Kidney tubule cell (primary cell): ENCODE measurements at regions not wholly inside any gene's neighbourhood (a gene's known extent, or its start where the extent isn't known, plus 50 kb on each side); places are given as distances from the start of the nearest gene placed in this dataset.

Source experiments
- DNase-seq: peaks from one replicate; pipeline ENCODE4 v3.0.0-alpha.2; 2018; ENCODE audit warnings: low spot score

DNA sequence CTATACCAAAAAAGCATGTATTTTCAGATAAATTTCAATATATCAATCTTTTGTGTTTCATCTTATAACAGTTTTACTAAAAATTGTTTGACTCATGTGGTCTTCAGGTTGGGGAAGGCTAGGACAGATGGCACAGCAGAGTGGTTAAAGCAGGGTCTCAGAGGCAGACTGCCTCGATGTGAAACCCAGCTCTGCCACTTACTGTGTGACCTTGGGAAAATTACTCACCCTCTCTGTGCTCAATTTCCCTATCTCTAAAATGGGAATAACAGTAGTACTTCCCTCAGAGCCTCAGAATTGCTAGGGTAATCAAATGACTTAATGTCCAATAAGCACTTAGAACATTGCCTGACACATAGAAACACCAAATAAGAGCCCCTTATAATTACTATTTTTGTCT lies 262.1 kb upstream of the FMN2 start:
- DNase-seq, result no peak

DNA sequence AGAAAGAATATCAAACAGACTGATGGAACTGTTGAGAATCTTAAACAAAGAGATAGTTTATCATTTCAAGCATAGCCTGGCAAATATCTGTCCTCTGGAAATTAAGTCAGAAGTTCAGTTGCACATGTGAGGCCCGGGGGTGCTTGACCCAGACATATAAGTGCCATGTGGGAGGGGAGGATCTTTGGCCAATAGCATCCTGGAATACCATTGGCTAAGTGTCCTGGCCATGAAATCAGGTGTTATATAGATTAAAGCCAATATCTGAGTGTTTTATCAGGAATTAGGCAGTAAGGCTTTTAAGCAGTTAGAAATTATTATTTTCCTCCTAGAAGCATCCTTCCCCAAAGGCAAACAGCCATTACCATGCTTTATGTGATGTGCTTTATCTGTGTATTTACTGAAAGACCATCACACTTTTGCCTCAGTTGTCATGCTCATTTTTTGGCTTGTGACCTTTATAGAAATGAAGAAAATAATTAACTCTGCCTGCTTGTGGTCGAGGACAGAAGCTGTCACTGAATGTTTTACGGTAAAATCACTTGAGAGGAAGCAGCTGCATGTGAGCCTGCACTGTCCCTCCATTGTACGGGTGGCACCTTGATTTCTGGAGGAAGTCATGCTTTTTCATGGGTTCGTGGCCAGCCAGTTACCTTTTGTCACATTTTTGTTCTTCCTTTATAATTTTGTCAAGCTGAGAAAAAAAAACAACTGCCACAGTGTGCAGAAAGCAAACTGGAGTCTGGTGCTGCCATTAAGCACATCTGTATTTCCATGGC lies 259.9 kb upstream of the FMN2 start:
- no peak for DNase-seq

DNA sequence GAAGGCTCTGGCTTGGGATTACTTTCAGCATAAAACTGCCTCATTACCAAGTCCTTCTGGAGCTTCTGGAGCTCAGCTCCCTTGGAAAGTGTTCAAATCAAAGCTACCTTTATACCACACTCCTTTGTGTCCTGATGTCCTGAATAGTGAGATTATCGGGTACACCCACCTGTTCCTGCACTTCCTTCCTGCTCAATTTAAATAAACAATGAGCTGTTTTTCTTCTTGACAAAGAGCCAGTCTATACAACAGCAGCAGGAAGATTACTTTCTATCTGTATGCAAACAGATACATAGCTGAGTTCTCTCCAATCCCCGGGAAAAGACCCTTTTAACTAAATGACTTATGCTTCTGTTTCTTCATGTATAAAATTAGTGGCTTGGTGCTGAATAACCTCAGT lies 258.0 kb upstream of the FMN2 start:
- no peak for DNase-seq

DNA sequence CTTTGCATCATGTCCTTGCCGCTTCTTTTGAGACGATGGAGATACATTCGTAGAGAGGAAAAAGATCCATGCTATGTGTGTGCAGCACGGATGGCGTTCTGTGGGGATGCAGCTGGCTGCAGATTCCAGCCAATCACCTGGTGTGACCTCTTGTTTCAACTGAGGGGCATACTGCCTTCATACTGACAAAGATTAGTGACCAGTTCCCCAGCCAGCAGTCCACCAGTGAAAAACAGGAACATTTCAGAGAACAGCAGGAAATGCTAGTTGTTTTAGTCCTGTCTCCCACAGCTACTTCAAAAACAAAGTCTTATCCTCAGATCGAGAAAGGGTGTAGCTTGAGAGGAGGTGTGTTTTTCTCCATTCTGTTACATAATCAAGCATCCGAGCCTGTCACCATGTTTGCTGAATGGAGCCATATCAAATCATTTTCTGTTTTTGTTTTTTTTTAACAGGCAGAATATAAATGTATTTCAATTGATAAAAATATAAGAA lies 255.7 kb upstream of the FMN2 start:
- no peak for DNase-seq

DNA sequence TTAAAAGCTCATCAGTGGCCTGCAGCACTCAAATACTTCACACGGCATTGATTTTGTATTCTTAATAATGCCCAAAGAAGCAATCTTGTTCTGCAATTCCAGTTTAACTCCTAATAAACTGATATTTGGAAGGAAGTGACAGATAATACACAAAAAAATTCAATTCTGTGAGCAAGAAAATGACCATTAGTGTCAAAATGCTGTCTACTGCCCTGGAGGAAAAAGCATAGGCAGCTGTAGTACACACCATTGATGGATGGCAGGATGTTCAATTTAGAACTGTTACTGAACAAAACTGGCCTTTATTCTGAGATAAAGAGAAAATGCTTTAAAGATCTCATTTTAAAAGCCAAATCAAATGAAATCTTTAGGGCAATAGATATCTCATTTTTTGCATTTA lies 251.3 kb upstream of the FMN2 start:
- no peak for DNase-seq

DNA sequence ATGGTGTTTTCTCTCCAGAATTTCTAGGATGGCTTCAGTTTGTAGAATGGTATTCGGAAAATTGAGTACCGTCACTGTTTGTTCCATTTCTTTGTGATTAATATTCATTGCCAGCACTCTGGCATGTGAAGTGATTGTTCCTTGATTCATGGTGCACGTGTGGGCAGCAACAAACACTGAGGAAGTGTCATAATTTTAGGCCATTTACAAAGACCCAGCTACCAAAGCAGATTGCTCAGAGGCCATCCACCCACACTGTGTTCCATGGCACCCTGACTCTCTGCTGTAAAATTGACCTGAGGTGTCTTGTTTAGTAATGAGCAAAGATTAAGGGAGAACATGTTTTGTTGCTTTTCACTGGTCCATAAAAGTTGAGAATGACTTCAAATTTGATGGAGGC lies 250.9 kb upstream of the FMN2 start:
- DNase-seq, result no peak

DNA sequence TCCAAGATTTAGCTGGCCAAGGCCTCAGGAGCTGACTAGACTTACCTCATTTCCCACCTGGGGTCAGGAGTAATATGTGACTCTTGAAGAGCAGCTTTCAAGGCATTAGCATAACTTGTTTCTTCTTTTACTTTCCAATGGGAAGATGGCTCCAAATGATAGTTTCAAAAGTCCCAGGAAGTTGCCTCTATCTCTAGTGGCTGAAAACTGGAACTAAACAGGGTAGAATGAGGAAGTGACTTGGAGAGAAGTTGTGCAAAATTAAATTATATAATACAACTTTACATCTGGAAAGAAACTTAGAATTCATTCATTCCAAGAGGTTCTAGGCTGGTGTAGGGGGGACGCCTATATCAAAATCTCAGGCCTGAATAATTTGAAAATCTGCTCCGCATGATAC lies 250.1 kb upstream of the FMN2 start:
- no peak for DNase-seq

DNA sequence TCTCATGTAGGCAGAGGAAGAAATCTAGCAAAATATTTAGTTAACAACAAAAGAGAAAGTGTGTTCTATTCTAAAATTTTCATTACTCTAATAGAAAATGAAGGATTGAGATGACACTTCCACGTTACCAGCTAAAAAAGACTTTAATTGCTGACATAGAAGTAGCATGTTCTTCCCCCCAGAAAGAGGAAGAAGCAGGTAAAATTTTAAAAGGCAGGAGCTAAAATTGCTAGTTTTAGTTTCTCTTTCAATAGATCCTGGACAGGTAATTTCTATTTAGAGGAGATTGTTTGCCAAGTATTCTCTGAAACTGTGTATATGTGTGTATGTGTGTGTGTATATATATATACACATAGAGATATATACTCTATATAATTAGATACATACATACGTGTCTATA lies 248.1 kb upstream of the FMN2 start:
- DNase-seq, result no peak

DNA sequence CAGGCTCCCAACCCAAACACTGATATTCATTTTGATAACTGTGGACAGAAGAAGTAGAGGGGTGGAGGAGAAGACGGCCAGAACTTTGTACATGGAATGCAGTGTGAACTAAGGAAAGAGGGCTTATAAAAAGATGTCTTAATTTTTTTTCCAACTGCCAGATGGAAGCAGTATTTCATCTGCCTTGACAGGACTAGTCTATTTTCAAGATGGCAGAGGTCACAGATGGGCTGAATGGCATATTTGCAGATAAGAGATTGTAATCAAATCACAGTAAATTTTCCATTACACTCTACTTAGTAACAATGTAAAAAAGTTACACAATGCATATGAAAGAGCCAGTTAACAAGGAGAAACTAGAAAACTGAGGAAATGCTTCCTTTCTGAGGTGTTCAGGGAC lies 246.8 kb upstream of the FMN2 start:
- DNase-seq, result no peak

DNA sequence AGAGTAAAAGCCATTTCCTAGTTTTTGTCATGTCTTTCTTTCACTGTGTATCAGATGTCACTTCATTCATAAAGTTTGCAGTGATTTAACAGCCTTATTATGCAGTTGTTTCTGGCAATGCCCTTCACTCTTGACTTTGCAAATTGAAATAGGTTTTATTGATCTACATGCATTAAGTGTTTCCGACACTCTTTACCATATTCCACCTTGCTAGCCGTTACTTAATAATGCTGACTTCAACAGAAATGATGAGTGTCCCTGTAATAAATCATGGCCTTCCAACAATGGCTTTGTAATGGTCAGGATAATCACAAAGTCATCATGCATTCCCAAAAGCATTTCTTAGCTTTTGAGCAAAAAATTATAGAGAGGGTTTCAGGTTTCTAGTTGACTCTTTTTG lies 236.8 kb upstream of the FMN2 start:
- no peak for DNase-seq

DNA sequence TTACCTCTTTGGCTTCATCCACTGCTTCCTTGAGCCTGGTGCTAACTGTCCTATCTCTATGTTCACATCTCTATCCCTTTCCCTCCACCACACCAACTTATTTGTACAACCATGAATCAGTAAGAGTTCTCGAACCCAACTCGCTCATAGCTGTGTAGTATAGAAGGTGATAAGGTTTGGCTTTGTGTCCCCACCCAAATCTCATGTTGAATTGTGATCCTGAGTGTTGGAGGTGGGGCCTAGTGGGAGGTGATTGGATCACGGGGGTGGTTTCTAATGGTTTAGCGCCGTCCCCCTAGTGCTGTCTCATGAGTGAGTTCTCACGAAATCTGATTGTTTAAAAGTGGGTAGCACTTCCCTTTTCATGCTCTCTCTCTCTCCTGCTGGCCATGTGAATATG lies 235.6 kb upstream of the FMN2 start:
- DNase-seq, result no peak

DNA sequence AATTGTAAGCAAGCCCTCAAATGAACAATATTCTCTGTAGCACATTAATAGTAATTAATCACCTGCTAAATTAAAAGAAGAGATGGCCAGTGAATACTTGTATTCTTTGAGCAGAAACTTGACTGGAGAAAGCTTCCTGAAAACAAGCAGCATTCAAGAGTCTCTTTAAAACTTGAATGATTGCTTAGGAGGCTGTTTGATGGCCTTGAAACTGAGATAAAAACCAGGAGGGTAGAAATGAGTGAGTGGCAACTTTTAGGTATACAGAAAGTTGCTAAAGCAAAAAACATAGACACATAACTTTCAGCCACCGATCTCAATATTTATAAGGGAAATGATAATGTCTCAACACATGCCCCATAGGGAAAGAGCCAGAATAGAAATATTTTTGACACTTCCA lies 234.8 kb upstream of the FMN2 start:
- no peak for DNase-seq

DNA sequence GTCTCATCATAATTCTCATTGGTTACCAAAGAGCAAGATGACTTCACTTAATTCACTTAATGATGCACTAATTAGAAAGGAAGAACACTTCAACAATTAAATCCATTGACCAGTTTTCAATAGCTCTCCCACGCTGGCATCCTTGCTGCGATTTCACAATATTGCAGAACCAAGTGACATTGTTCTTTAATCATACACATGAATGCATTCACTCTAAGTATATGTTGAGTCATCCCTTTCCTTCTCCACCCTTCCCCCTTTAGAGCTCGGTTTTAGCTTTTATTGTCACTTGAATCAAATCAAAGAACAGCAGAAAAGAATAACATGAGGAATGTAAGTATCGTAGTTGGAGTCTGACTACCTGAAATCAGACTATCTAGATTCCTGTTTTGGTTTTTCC lies 233.6 kb upstream of the FMN2 start:
- DNase-seq, result peak; percentile 37

DNA sequence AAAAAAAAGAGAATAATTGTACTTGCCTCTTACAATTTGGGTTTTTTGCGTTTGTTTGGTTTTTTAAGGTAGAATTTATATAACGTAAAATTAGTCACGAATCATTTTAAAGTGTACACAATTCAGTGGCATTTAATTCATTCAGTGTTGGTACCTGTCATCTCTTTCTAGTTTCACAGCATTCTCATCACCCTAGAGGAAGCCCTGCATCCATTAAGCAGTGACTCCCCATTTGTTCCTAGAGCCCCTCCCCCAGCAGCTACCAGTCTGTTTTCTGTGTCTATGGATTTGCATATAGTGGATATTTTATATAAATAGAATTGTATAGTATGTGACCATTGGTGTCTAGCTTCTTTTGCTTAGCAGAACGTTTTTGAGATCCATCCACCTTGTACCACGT lies 233.2 kb upstream of the FMN2 start:
- no peak for DNase-seq

DNA sequence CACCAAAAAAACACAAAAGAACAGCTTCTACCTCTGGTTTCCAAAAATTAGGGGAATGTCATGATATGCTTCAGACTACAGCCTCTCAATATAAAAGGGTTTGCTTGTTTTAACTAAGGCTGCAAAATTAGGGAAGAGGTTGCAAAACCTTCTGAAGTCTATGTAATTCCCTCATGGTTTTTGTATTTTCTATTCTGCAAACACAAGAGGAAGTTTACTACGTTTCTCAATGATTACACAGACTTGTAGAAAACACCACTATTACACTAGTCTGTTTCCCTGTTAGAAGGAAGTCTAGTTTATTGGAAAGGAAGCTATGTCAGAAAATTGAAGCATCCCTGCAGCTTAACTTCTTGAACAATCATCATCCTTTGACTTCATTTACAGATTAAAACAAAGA lies 229.7 kb upstream of the FMN2 start:
- no peak for DNase-seq

DNA sequence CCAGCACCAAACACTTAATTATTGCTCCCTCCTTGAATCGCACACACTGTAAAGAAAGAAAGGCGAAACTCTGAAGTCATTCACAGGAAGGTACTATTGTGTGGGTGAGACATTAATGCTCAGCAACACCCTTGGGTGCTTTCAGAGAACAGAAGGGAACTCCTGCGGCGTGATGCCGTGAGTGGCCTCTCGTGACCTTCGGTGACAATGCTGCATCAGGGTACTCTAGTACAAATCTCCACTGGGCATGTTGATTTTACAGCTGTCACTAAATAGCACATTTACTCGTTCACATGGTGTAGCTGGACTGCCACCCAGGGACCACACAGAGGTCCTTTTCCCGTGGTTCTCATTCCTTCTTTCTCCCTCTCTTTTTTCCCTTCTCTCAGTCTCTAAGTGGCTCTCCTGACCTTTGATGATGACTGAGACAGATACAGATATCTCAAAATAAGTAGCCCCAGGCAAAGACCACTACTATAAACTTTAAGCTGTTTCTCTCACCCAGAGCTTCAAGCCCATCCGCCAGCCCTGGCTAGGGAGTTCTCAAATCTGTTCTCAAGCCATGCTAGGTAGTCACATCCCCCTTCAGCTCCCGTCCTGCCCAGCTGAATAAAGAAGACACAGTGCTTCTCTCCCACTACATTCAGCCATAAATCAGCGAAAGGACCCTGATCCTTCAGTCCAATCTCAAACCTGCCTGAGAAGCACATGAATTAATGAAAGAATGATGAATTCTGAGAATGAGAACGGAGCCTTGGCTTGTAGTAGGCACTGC lies 223.4 kb upstream of the FMN2 start:
- no peak for DNase-seq

DNA sequence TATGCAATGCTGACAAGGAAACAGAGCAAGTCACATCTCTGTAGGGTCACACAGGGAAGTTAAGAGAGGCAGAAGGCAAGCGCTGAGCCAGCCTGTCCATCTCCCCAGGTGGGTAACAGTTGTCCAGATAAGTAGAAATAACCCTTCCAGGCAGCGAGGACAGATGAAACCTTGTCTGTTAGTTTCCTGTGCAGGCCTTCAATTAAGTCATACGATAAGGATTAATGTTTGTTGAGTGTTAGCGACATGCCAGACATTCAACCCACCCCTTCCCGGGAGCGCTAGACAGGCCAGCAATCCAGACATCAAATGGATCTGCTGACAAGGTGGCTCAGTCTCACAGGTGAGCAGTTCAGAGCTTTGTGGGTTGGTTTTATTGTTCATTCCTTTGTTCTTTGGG lies 221.5 kb upstream of the FMN2 start:
- no peak for DNase-seq

DNA sequence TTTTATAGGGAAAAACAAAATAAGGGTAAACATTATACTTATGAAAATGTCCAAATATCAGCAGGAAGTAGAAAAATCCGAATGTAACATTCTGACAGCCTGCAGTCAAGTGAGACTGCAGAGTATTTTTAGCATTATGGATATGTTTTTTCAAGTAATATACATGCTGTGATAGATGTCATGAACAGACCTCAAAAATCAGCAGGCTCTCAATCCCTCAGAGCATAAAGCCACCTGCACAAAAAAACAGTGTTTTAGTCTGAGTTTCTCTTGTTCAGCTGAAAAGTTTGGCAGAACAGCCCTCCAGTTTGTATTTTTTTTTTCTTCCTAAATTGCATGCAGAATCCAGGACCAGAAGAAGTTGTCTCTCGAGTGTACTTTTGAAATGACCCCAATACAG lies 219.1 kb upstream of the FMN2 start:
- DNase-seq, result no peak

DNA sequence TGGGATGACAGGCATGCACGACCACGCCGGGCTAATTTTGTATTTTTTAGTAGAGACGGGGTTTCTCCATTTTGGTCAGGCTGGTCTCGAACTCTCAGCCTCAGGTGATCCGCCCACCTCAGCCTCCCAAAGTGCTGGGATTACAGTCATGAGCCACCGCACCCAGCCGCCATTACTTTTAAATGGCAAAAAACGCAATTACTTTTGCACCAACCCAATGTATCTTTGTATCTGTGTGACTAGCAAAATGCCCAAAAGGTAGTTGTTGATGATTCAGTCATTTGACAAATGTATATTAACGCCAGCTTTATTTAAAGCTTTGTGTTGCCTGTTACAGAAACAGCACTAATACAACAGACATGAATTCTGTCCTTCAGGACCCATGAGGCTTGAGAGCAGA lies 216.9 kb upstream of the FMN2 start:
- no peak for DNase-seq

DNA sequence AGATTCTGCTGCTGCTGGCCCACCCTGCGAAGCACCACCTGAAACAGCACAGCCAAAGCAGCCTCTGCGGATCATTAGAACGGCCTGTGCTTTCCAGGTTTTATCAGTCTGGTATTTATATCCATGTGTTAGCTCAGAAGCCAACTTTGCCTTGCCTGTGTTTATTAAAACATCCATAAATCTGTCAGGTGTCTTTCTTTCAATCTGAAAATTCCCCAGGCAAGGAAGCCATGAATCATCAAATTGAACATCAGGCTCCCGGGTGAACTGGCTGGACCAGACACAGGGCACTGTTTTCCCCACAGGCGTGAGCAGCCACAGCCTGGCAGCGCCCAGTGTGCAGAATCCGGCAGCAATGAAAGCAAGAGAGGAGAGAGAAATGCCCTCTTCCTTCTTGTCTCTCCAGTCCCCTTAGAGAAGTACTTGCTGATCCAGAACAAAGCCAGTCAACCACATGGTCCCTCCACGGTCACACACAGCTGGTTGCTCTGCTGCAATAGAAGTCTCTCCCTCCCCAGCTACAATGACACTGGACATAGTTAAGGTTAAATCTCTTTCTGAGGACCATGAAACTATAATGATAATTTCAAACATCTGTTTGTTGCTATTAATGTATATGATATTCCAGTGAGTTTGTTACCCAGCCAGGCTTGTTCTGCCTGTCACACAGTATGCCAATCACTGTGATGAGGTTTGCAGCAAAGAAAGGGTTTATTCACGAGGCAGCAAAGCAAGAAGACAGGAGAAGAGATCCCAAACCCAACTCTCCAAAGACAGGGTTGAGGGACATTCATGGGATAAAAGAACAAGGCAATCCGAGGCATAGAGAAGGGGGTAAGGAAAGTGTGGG lies 212.1 kb upstream of the FMN2 start:
- DNase-seq, result peak; percentile 1

DNA sequence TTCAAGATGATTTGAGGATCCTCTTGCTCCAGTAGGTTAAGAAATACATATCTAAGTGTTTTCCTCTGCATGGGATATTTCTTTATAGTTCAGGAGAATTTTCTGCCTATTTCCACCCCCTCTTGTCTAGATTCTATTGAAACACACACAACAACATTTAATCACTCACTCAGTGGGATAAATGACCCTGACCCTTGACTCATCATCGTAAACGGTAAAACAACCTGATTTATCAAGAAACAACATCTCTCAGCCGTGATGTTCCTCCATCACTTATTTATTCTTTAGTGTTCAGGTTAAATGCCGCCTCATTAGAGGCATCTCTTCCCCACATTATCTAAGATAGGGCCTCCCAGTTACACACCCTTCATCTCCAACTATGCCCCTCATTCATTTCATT lies 208.7 kb upstream of the FMN2 start:
- no peak for DNase-seq

DNA sequence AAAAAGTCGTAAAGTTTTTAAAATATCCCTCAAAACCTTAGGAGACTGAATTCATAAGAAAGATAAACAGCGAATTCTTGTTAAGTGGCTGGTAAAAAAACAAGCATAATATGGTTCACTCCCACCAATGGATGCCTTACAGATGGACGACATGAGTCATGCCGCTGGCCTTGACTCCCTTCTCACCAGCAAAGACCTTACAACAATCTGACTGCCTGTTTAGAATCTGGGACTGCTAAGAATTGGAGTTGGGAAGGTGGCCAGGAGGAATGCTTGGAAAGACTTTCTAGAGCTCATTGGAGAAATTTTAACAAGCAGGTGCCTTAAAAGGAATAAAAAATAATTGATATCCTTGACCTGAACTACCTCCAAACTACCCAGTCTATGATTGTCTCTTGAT lies 206.9 kb upstream of the FMN2 start:
- no peak for DNase-seq

DNA sequence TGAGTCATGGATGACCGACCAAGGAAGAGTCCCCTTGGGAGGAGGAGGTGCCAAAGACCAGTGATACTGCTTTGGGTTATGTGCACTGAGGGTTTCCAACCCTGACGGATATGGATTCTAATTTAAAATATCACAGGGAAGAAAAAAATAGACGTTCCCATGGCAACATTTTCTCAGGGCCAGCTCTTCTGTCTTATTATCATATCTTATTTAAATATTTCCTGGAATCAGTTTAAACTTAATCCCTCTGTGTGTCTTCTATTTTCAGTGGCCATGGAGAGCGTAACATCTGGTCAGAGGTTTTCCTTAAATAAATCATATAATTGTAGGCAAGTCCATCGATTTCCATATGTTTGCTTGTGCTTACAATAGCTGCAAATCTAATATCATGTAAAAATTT lies 205.4 kb upstream of the FMN2 start:
- DNase-seq, result no peak
